Activated T-cell treated with anti-CD3 and anti-CD28 coated beads, Interleukin-2, amount 50 U/mL, for 4 hours (primary cell): ENCODE measurements at regions not wholly inside any gene's neighbourhood (a gene's known extent, or its start where the extent isn't known, plus 50 kb on each side); places are given as distances from the start of the nearest gene placed in this dataset.
"Not testable (repeated sequence)": the region's sequence is repeated elsewhere in the genome, so short reads cannot be mapped to it uniquely, and the experiment has no call there.

ENCODE experiments used
- ATAC-seq, 2 donors: fragments of 200-7000 bp; cut with Tn5 transposase; one replicate each; pipeline ENCODE4 v1.10.0; 2021
- DNase-seq: peaks from one replicate; pipeline ENCODE4 v3.0.0-alpha.2; 2020
- H3K27me3 Mint-ChIP-seq: one replicate; pipeline ENCODE4 v1.8.0; 2021; ENCODE audit warnings: low read depth, mixed read lengths
- H3K36me3 Mint-ChIP-seq: one replicate; pipeline ENCODE4 v1.8.0; 2022; ENCODE audit warnings: mixed read lengths; ENCODE audit not compliant: insufficient read depth
- H3K4me1 Mint-ChIP-seq: one replicate; pipeline ENCODE4 v1.8.0; 2021; ENCODE audit warnings: low read depth, mixed read lengths
- H3K4me3 Mint-ChIP-seq: one replicate; pipeline ENCODE4 v1.8.0; 2021; ENCODE audit warnings: mild to moderate bottlenecking, moderate library complexity, mixed read lengths
- H3K9me3 Mint-ChIP-seq: one replicate; pipeline ENCODE4 v1.8.0; 2021; ENCODE audit warnings: mixed read lengths

DNA sequence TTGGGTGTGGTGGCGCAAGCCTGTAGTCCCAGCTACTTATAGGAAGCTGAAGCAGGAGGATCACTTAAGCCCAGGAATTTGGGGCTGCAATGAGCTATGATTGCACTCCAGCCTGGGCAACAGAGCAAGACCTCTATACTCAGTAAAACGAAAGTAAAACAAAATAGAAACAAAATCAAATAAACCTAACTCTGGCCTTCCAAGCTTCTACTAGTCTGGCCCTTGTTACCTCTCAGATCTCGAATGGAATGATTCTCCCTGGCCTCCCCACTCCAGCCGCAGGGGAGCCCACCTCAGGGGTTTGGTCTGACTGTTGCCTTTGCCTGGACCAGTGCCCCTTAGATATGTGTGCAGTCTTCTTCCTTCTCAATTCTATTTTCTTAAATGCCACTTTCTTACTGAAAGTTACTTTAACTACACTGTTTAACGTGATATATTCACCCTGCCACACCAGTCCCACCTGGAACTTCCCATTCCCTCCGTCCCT, 160.0 kb upstream of the GCFC2 start:
- H3K36me3 Mint-ChIP-seq: no peaks in the 10 kb centered on the region
- no peaks in the 10 kb centered on the region for H3K27me3 Mint-ChIP-seq
- no peak for DNase-seq
- no peak for ATAC-seq
- no peak overlapping the region for H3K4me3 Mint-ChIP-seq
- peaks cover 3% of the 10 kb centered on the region for H3K9me3 Mint-ChIP-seq
- no peaks in the 10 kb centered on the region for H3K4me1 Mint-ChIP-seq

DNA sequence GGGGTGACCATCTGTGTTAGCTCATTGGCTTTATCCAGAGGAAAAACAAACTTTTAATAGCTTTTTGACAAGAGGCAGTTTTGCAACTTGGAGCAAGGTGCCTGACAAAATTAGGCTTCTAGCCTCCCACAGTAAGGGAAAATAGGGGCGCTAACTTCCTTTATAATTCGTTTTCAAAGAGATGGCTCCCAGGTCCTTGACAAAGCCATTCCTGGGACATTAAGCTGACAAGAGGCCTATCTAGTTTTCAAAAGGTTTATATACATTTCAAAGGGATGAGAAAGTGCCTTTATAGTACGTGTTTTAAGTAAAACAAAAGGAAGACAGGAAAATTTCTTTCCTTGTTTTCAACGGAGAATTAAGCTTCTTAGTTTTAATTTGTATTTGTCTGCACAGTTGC, 159.4 kb upstream of the GCFC2 start:
- DNase-seq (no peak), ATAC-seq (no peak)
- H3K4me3 Mint-ChIP-seq: no peak overlapping the region
- no peaks in the 10 kb centered on the region for H3K36me3 Mint-ChIP-seq
- no peaks in the 10 kb centered on the region for H3K27me3 Mint-ChIP-seq
- H3K9me3 Mint-ChIP-seq: peaks cover 3% of the 10 kb centered on the region
- H3K4me1 Mint-ChIP-seq: no peaks in the 10 kb centered on the region

DNA sequence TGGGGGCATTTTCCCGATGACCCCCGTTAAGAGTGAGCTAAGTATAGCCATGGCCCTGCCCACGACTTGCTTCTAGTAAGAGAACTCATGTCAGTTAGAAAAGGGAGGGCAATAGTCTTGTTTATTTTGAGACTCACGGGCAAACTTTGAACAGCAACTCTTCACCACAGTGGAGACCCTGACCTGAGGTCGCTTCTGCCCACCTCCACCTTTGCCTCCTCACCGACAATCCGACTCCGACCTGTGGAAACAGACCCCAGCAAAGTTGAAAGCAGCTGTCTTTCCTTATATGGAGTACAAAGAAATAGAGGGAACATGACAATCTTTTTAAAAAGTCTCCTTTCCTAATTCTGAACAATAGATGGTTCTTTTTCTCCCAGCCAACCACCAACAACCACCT, 155.0 kb upstream of the GCFC2 start:
- no peaks in the 10 kb centered on the region for H3K27me3 Mint-ChIP-seq
- H3K9me3 Mint-ChIP-seq: peaks cover 3% of the 10 kb centered on the region
- H3K36me3 Mint-ChIP-seq: no peaks in the 10 kb centered on the region

DNA sequence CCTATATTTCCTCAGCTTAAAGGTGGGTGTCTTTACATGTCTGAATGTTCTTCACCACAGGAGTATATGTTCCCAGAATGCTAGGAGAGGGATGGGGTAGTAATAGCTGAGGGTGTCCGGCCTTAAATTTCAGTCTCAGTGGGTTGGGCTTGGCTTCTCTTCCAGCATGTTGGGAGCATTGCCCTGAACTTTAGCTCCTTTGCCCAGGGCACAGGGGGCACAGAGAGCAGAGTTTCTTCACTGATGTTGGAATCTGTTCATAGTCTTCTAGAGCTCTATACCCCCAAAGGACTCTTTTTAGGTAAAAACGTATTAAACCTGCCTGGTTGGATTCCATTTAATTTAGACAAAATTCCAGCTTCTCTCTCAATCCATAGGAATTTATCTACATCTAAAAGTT, 154.4 kb upstream of the GCFC2 start:
- ATAC-seq: no peak
- Mint-ChIP-seq H3K4me3 (no peak overlapping the region), H3K36me3 (no peaks in the 10 kb centered on the region), H3K9me3 (peaks cover 3% of the 10 kb centered on the region), H3K4me1 (no peaks in the 10 kb centered on the region), H3K27me3 (no peaks in the 10 kb centered on the region)
- DNase-seq: no peak

More for the DNA sequence above, 155.0 kb upstream of the GCFC2 start:
- DNase-seq: no peak
- Mint-ChIP-seq H3K4me1 (no peaks in the 10 kb centered on the region), H3K4me3 (no peak overlapping the region)
- ATAC-seq: no peak

DNA sequence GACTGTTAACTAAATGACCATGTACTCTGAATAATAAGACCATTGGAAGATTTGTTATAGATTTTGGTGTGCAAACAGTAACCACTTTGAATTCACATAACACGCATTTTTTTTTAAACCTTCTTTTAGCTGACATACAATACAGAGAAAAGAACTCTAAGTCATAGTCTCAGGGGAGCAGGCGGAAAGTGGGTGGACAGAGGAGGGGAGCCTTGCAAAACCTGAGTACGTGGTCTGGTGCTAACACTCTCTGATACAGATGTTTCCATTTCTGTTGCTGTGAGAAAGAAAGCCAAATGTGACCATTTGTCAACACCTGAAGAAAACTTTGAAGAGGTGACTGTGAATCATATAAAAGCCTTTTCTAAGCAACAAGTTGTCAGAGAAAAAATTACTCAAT, 151.8 kb upstream of the GCFC2 start:
- no peak overlapping the region for H3K4me3 Mint-ChIP-seq
- ATAC-seq (no peak), DNase-seq (no peak)
- H3K27me3 Mint-ChIP-seq: no peaks in the 10 kb centered on the region
- H3K36me3 Mint-ChIP-seq: no peaks in the 10 kb centered on the region
- H3K9me3 Mint-ChIP-seq: no peaks in the 10 kb centered on the region
- no peaks in the 10 kb centered on the region for H3K4me1 Mint-ChIP-seq

DNA sequence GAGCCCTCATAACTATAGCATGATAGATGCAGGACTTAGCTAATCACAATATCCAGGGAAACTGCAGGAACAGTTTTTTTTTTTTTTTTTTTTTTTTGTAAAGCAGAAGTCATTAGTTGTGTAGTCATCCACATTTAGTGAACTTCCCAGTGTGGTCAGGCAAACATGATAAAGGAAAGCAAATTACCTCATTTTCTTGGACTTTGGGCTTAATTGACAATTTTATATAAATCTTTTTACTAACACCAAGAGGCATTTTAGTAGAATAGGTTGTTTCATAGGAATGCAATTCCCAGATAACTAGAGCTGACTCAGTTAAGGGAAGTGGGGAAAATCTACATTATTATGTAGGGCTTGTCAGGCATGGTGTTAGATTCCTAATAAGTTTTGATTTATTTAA, 142.7 kb upstream of the GCFC2 start:
- no peaks in the 10 kb centered on the region for H3K27me3 Mint-ChIP-seq
- DNase-seq (no peak), ATAC-seq (no peak)
- H3K4me3 Mint-ChIP-seq: no peak overlapping the region
- H3K36me3 Mint-ChIP-seq: no peaks in the 10 kb centered on the region
- H3K4me1 Mint-ChIP-seq: no peaks in the 10 kb centered on the region
- peaks cover 8% of the 10 kb centered on the region for H3K9me3 Mint-ChIP-seq

DNA sequence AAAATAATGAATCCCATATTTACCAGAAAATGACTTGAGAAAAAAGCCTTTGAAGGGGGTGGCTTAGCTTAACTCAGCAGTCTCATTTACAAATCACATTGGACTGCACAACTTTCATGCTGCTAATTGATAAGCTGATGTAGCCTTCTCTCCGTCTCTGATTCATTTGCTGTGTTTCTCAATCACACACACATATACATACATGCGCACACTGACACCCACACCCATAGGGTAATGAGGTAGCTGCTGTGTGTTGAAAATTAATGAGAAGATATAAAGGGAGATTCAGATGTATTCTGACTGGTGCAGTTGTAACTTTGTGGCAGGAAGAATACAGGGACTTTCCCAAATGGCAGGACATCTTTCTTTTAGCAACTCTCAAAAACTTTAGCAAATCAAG, 141.9 kb upstream of the GCFC2 start:
- DNase-seq (no peak), ATAC-seq (no peak)
- Mint-ChIP-seq H3K9me3 (peaks cover 8% of the 10 kb centered on the region), H3K4me3 (no peak overlapping the region), H3K36me3 (no peaks in the 10 kb centered on the region), H3K27me3 (no peaks in the 10 kb centered on the region), H3K4me1 (no peaks in the 10 kb centered on the region)

DNA sequence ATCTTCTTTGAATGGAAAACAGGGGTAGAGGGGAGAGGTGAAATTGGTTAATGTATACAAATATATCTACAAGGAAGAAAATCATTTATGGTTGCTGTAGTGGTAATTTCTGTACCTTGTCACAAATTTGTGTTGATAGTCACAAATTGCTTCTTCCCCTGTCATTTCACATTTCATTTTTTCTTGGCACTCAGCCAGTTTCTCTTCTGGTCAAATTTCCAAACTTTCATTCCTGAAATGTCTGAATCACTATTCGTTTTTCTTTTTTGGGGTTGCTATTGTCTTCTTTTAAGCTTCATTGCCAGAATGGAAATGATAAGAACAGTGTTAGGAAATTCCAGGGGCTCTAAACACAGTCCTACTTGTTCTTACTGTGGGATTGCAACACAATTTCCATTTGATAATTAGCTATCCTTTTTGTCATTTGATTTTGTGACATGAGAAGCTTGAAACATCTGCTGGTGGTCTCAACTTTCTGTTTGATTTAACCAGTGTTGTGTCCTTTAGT, 136.0 kb upstream of the GCFC2 start:
- ATAC-seq (no peak), DNase-seq (no peak)
- H3K27me3 Mint-ChIP-seq: no peaks in the 10 kb centered on the region
- H3K4me1 Mint-ChIP-seq: no peaks in the 10 kb centered on the region
- no peak overlapping the region for H3K4me3 Mint-ChIP-seq
- H3K36me3 Mint-ChIP-seq: no peaks in the 10 kb centered on the region
- H3K9me3 Mint-ChIP-seq: no peaks in the 10 kb centered on the region

DNA sequence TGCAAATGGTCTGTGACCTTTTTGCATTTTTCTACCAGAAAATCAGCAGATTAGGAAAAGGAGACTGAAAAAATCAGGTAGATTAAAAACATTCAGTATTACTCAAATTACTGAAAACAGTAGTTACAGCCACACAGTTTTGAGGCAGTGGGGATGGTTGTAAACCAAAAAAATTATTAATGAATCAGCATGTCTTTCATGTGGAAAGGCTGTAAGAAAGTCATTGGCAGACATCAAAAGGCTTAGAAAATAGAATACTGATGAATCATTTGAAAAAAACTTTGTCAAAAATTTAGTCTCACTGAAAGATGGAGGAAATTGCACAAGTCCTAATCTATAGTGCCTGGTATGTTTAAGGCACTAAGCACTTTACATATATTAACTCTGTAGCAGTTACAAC, 133.9 kb upstream of the GCFC2 start:
- H3K9me3 Mint-ChIP-seq: no peaks in the 10 kb centered on the region

DNA sequence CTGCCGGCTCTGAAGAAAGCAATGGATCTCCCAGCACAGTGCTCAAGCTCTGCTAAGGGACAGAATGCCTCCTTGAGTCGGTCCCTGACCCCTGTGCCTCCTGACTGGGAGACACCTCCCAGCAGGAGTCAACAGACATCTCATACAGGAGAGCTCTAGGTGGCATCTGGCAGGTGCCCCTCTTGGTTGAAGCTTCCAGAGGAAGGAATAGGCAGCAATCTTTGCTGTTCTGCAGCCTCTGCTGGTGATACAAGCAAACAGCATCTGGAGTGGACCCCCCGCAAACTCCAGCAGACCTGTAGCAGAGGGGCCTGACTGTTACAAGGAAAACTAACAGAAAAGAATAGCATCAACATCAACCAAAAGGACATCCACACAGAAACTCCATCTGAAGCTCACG, 123.9 kb upstream of the GCFC2 start:
- H3K36me3 Mint-ChIP-seq, H3K4me3 Mint-ChIP-seq, H3K9me3 Mint-ChIP-seq, H3K27me3 Mint-ChIP-seq, H3K4me1 Mint-ChIP-seq, DNase-seq, ATAC-seq: not testable (repeated sequence)

More for the DNA sequence above, 133.9 kb upstream of the GCFC2 start:
- ATAC-seq (peak in 1 of 2 donors; percentile 30), DNase-seq (no peak)
- Mint-ChIP-seq H3K4me3 (no peak overlapping the region), H3K36me3 (no peaks in the 10 kb centered on the region), H3K4me1 (no peaks in the 10 kb centered on the region), H3K27me3 (no peaks in the 10 kb centered on the region)

DNA sequence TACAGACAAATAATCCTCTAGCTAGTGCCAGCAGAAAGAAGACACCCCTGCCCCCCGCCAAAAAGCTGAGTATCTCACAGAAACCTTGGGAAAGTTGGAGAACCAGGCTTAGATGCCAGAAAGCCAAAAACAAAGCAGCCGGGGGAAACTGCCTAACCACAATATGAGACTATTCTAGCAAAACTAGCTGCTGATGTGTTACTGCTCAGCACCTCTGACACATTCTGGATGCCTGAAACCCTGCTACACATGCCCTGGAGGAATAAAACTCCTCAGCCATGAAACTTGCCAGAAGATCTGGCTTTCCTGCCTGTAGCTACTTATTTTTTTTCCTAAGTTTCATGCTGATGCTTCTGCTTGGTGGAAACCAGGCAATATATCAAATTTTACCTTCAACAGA, 122.7 kb upstream of the GCFC2 start:
- H3K9me3 Mint-ChIP-seq: peaks cover 5% of the 10 kb centered on the region
- H3K4me3 Mint-ChIP-seq: no peak overlapping the region
- no peaks in the 10 kb centered on the region for H3K4me1 Mint-ChIP-seq
- no peaks in the 10 kb centered on the region for H3K36me3 Mint-ChIP-seq
- no peak for ATAC-seq
- H3K27me3 Mint-ChIP-seq: no peaks in the 10 kb centered on the region
- no peak for DNase-seq

DNA sequence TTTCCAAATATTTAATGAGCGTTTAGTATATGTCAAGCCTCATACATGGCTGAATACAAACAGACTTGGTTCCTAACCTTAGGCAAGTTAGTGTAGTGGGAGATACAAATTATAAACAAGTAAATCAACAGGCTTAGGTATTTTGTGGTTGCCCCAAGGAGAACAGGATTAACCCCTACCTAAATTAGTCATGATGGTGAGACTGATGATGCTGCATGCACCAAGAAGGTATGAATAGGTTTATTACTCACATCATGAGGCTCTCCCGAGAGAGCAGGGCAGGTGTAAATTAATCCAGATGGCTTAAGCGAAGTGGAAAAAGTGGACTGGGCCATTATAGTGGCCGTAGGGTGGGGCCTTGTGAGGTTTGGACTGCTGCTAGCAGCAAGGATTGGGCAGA, 118.1 kb upstream of the GCFC2 start:
- DNase-seq (no peak), ATAC-seq (no peak)
- Mint-ChIP-seq H3K36me3 (no peaks in the 10 kb centered on the region), H3K27me3 (no peaks in the 10 kb centered on the region), H3K4me1 (no peaks in the 10 kb centered on the region), H3K9me3 (peaks cover 17% of the 10 kb centered on the region), H3K4me3 (no peak overlapping the region)

DNA sequence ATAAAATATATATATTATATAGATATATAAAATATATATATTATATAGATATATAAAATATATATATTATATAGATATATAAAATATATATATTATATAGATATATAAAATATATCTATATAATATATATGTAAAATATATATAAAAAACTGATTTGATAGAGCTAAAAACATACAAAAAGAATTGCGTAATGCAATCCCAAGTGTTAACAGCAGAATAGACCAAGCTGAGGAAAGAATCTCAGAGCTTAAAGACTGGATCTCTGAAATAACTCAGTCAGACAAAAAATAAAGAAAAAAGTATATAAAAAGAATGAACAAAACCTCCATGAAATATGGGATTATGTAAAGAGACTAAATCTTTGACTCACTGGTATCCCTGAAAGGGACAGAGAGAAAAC, 112.8 kb upstream of the GCFC2 start:
- not testable (repeated sequence) for DNase-seq, H3K4me3 Mint-ChIP-seq, H3K27me3 Mint-ChIP-seq, ATAC-seq, H3K4me1 Mint-ChIP-seq, H3K36me3 Mint-ChIP-seq
- H3K9me3 Mint-ChIP-seq: peaks cover 17% of the 10 kb centered on the region

DNA sequence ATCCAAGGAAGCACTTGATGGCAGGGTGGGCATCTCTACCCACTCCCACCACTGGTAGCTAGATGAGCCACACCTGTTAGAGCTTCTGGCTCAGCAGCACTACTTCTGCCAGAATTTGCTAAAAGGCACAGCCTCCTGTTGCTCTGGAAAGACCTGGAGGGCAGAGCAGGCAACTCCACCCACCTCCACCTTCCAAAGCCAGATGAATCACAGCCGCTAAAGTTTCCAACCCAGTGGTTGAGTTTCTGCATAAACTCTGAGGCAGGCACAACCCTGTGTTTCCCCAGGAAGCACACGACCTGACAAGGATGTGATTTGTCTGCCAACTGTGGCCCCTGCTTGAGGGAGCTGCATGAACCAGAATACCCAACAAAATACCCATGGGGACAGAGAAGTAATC, 111.6 kb upstream of the GCFC2 start:
- no peaks in the 10 kb centered on the region for H3K36me3 Mint-ChIP-seq
- ATAC-seq: no peak
- no peak for DNase-seq
- H3K4me3 Mint-ChIP-seq: no peak overlapping the region
- peaks cover 17% of the 10 kb centered on the region for H3K9me3 Mint-ChIP-seq
- peaks cover 9% of the 10 kb centered on the region for H3K27me3 Mint-ChIP-seq
- H3K4me1 Mint-ChIP-seq: no peaks in the 10 kb centered on the region

DNA sequence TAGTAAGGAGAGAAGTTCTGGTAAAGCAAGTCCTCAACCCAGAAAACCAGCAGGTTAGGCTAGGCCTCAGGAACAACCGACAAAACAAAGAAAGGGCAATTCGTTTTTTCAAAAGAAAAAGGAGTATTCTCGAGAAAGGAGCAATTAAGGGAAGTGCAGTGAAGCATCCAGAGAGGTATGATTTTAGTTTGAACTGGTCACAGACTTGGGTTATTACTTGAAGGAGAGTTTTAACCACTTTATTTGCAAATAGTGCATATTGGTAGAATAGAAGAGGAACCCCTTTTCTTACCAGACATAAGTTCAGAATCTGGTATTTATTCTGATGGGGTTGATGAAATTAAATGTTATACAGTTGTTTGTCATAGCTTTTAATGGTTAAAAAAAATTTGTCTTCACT, 110.0 kb upstream of the GCFC2 start:
- H3K4me3 Mint-ChIP-seq: no peak overlapping the region
- no peak for ATAC-seq
- H3K36me3 Mint-ChIP-seq: no peaks in the 10 kb centered on the region
- H3K4me1 Mint-ChIP-seq: no peaks in the 10 kb centered on the region
- DNase-seq: no peak
- H3K9me3 Mint-ChIP-seq: peaks cover 15% of the 10 kb centered on the region
- H3K27me3 Mint-ChIP-seq: peaks cover 9% of the 10 kb centered on the region
